Muscle of leg (tissue), 3 donors: ENCODE measurements at regions not wholly inside any gene's neighbourhood (a gene's known extent, or its start where the extent isn't known, plus 50 kb on each side); places are given as distances from the start of the nearest gene placed in this dataset.

ENCODE experiments used
- DNase-seq: peaks from one replicate; pipeline ENCODE4 v3.0.0; 2013
- H3K27ac ChIP-seq: one replicate; pipeline ENCODE4 v1.5.1; 2013; ENCODE audit warnings: mild to moderate bottlenecking, low read length, control low read depth
- H3K27me3 ChIP-seq: one replicate; pipeline ENCODE4 v1.6.1; 2013; ENCODE audit warnings: low read length; ENCODE audit not compliant: control insufficient read depth, insufficient read depth
- H3K36me3 ChIP-seq: one replicate; pipeline ENCODE4 v1.6.1; 2013; ENCODE audit warnings: low read length; ENCODE audit not compliant: control insufficient read depth, insufficient read depth
- H3K4me1 ChIP-seq: one replicate; pipeline ENCODE4 v1.6.1; 2013; ENCODE audit warnings: low read length; ENCODE audit not compliant: control insufficient read depth, insufficient read depth
- H3K4me3 ChIP-seq: one replicate; pipeline ENCODE4 v1.5.1; 2013; ENCODE audit warnings: low read length, control low read depth
- H3K9me3 ChIP-seq: replicated peaks from 2 replicates; pipeline ENCODE4 v1.6.1; 2013; ENCODE audit warnings: low read depth, low read length; ENCODE audit not compliant: control insufficient read depth
- WGBS: methylation state at CpG from one replicate; pipeline ENCODE4 v1.1.5; 2013; ENCODE audit warnings: missing lambda C conversion rate; ENCODE audit not compliant: insufficient coverage; 5-methylcytosine and 5-hydroxymethylcytosine counted together

DNA sequence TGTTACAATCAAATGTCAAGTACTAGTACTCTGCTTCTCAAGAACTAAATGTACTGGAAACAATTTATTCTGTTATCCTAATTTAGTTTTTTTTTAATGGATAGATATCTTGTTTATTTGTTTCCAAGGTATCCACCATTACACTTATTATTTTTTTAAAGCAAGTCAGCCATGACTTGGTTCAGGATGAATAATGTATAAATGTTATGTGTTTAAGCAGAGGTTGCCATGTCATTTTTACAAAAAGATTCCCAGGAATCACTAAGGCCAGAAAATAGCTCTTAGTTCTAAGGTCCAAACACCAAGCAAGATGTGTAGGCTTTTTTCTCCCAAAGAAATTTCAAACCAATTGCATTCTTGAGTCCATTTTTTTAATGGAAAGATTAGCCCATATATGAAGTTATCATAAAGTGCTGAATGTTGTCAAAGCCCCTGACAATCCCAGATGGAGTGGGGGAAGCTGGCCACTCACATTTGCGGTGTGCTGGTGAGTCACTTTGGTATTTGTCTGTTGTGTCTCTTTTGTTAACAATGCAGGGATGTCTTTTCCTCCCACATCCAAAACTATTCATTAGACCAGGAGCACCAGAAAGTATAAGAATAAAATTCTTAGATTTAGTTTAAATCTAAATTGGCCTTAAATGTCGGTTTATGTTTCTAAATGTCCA is 158.9 kb downstream of the COL6A3 start:
- Histone ChIP-seq H3K27me3 (no peaks in the 10 kb centered on the region), H3K4me3 (no peak overlapping the region), H3K4me1 (peaks cover 21% of the 10 kb centered on the region), H3K27ac (no peak overlapping the region), H3K36me3 (no peaks in the 10 kb centered on the region), H3K9me3 (no peaks in the 10 kb centered on the region)
- no CpG with 5 or more reads among the region's 2 CpGs for WGBS
- peak; percentile 29 for DNase-seq

DNA sequence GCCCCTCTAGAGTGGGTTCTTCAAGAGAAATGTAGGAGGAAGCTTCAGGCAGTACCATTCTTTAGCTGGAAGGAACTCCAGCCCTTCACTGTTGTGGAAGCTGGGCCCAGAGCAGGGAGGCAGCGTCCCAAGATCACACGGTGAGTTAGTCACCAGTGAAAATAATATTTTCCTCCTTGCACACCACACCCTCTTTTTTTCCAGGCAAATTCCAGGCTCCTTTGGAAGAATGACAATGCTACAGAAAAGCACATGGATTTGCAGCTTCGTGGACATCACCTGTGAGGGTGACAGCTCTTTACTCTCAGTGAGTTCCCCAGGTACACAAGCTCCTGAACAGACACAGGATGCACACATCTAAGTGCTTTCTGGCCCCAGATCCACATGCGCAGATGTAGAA is 157.1 kb downstream of the COL6A3 start:
- Histone ChIP-seq H3K4me1 (peaks cover 21% of the 10 kb centered on the region), H3K27ac (peak overlapping the region; percentile 78), H3K27me3 (no peaks in the 10 kb centered on the region), H3K36me3 (no peaks in the 10 kb centered on the region), H3K9me3 (no peaks in the 10 kb centered on the region), H3K4me3 (no peak overlapping the region)
- WGBS, result no CpG with 5 or more reads among the region's 4 CpGs
- DNase-seq, result peak; percentile 91

DNA sequence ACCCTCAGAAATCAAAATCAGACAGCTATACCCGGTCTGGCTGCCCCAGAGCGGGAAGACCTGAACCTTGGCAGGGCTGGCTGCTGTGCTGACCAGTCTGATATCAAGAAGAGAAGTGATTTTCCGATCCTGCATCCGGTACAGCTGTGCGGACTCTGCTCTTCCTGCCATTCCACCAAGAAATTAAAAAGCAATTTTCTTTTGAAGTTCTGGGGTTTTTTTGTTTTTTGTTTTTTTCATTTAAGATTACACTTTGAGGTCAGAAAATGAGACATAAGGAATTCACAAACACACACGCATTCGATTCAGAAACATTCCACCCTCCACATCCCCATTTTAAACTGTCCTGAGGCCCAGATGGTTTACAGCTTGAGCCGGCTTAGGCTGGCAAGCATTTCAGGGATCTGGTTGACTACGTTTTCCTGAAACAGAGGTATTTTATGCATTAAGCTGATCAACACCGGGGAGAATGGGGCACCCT is 156.5 kb downstream of the COL6A3 start:
- no peaks in the 10 kb centered on the region for H3K9me3 ChIP-seq
- WGBS, result 8% methylated on average over 2 of the region's 10 CpGs
- H3K27ac ChIP-seq, result peak overlapping the region; percentile 78
- H3K4me1 ChIP-seq, result peaks cover 21% of the 10 kb centered on the region
- no peaks in the 10 kb centered on the region for H3K36me3 ChIP-seq
- no peak overlapping the region for H3K4me3 ChIP-seq
- no peaks in the 10 kb centered on the region for H3K27me3 ChIP-seq
- peak; percentile 85 for DNase-seq

DNA sequence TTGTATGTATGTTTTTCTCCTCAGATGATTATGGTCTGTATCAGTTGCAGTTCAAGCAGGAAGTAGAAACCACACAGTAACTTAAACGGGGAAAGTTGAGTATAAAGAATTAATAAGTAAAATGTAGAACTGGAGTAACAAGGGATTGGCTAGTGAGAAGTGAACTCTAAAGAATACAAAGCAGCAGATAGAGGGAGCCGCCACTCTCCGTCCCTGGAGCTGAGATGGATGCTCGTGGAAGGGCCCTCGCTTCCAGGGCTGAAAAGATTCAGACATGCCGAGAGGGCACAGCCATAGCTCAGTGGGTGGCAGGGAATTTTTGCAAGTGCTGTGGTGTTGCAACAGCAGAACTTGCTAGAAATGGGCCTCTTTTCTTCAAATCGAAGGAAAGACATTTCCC is 155.8 kb downstream of the COL6A3 start:
- peak; percentile 51 for DNase-seq
- H3K9me3 ChIP-seq, result no peaks in the 10 kb centered on the region
- peak overlapping the region; percentile 78 for H3K27ac ChIP-seq
- H3K27me3 ChIP-seq, result no peaks in the 10 kb centered on the region
- H3K4me1 ChIP-seq, result peaks cover 21% of the 10 kb centered on the region
- H3K4me3 ChIP-seq, result no peak overlapping the region
- 46% methylated on average over 4 of the region's 7 CpGs for WGBS
- no peaks in the 10 kb centered on the region for H3K36me3 ChIP-seq

DNA sequence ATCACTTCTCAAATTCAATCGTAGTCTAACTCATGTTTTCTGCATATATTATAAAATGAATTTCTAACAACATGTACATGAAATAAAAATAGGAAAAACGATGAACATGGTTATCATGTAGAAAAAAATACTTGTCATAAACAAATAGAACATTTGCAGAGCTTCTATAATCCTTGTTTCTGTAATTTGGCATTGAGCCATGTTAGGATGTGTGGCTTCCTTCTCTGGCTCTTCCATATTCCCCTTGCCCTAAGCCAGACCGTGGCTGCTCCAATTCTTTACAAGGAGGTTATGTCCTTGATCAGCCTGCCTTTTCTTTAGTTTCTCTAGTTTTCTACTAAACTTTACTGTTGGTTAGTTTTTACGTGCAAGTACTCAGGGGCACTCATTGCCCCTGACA is 155.3 kb downstream of the COL6A3 start:
- WGBS, result no CpG with 5 or more reads among the region's 4 CpGs

DNA sequence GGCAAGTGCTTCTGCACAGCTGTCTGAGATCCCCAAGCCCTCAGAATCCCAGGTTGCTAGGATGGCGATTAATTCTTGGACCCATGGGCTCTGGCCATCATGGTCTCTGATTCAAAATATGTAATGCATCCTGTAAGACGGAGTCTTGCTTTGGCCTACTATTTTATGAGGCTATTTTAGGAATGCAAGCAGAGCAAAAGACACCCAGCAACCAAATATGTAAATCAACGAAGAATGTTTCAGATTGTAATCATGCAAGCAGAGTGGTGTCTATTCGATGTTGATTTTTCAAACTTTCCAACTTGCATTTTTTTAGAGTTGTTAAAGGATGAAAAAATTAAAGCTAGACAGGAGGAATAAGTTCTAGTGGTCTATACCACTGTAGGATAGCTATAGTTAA is 154.8 kb downstream of the COL6A3 start:
- 80% methylated on average over 1 of the region's 4 CpGs for WGBS
- H3K27ac ChIP-seq, result no peak overlapping the region
- no peaks in the 10 kb centered on the region for H3K9me3 ChIP-seq
- H3K27me3 ChIP-seq, result no peaks in the 10 kb centered on the region
- H3K4me1 ChIP-seq, result peaks cover 18% of the 10 kb centered on the region
- no peak overlapping the region for H3K4me3 ChIP-seq
- H3K36me3 ChIP-seq, result no peaks in the 10 kb centered on the region
- DNase-seq, result no peak

More for the DNA sequence above, 155.3 kb downstream of the COL6A3 start:
- H3K4me3 ChIP-seq, result no peak overlapping the region
- no peaks in the 10 kb centered on the region for H3K36me3 ChIP-seq
- DNase-seq, result no peak
- H3K9me3 ChIP-seq, result no peaks in the 10 kb centered on the region
- H3K27ac ChIP-seq, result peak overlapping the region; percentile 78
- H3K4me1 ChIP-seq, result peaks cover 18% of the 10 kb centered on the region
- no peaks in the 10 kb centered on the region for H3K27me3 ChIP-seq

DNA sequence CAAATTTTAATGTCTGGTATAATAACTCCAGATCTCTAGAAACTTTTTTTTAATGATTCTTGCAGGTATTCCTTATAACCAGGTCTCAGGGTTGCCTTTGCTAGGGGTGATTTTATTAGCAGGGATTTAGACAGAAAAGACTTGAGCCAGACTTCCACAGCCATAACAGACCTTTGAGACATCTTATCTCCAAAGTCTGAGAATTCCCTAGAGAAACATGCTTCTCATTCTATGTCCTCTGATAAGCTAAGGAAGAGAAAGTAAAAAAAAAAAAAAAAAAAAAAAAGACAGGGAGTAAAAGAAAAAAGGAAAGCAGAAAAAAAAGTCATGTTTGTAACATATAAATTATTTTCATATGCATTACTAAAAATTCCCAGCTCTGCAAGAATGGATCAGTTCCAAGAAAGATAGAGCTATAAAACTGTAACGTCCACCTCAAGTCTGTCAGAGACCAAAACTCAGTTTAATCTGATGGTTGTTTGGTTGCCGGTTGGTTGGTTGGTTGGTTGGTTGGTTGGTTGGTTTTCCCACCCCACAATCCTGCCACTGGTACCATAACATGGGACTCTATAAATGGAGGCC is 153.8 kb downstream of the COL6A3 start:
- Histone ChIP-seq H3K27me3 (no peaks in the 10 kb centered on the region), H3K36me3 (no peaks in the 10 kb centered on the region), H3K9me3 (no peaks in the 10 kb centered on the region), H3K27ac (no peak overlapping the region), H3K4me3 (no peak overlapping the region), H3K4me1 (peaks cover 18% of the 10 kb centered on the region)
- peak; percentile 53 for DNase-seq
- no CpG with 5 or more reads among the region's 2 CpGs for WGBS

DNA sequence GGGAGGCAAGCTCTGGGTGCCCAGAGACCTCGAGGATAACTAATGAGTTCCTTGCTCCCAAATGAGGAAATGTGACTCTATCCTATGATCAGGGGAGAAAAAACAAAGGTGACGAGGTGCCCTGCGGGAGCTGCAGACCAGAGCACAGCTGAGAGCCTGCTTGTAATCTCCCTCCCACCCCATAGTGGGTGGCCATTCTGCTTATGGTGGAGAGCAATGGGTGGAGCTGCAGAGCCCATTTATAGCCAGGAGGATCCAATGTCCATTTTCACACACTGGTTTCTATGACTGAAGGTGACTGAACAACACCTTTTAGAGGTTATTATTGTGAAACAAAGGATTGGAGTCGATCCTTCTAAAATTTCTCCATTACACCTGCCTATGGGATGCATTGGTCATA is 153.3 kb downstream of the COL6A3 start:
- Histone ChIP-seq H3K4me1 (peaks cover 18% of the 10 kb centered on the region), H3K27me3 (no peaks in the 10 kb centered on the region), H3K9me3 (no peaks in the 10 kb centered on the region), H3K27ac (no peak overlapping the region), H3K4me3 (no peak overlapping the region), H3K36me3 (no peaks in the 10 kb centered on the region)
- 67% methylated on average over 1 of the region's 4 CpGs for WGBS
- DNase-seq, result no peak

DNA sequence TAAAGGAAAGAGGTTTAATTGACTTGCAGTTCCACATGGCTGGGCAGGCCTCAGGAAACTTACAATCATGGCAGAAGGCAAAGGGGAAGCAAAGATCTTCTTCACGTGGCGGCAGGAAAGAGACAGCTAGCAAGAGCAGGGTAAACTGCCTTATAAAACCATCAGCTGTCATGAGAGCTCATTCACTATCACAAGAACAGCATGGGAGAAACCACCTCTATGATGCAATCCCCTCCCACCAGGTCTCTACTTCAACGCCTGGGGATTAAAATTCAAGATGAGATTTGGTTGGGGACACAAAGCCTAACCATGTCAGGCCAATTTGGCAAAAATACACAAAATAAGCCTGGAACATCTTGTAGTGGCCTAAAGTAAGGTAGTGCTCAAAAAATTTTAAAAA is 152.6 kb downstream of the COL6A3 start:
- 100% methylated on average over 2 of the region's 3 CpGs for WGBS
- H3K27ac ChIP-seq, result no peak overlapping the region
- no peaks in the 10 kb centered on the region for H3K36me3 ChIP-seq

DNA sequence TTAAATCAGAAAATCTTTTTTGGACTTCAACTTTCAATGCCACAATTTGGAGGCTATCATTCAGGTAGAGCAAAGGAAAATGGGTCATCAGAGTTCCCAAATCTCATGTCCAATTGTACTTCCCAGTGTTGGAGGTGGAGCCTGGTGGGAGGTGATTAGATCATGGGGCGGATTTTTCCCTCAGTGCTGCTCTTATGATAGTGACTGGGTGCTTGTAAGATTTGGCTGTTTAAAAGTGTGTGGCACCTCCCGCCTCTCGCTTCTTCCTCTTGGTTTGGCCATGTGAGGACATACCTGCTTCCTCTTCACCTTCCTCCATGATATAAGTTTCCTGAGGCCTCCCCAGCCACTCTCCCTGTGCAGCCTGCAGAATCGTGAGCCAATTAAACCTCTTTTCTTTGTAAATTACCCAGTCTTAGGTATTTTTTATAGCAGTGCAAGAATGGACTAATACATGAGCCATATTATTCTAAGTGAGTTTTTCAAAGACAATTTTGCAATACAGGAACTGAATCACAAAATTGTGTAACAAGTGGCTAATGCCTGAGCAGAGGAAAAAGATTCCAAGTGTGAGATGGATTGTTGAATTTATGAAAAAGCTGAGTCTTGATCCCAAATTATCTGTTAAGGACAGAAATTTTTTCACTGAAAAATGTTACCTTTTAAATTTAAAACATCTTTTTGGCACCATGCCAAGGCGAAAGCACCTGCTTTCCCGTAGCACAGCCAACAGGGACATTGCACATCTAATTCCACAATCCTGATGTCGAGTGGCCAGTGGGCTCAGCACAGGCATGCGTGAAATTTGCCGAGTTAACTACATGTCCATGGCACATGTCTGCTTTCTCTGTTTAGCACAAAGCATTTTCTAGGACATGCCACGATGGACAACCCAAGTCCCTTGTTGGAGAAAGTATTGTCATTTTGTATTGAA is 150.9 kb downstream of the COL6A3 start:
- Histone ChIP-seq H3K36me3 (no peaks in the 10 kb centered on the region), H3K27ac (no peak overlapping the region), H3K9me3 (no peaks in the 10 kb centered on the region), H3K27me3 (no peaks in the 10 kb centered on the region), H3K4me1 (peaks cover 8% of the 10 kb centered on the region), H3K4me3 (no peak overlapping the region)
- DNase-seq, result no peak
- 40% methylated on average over 5 of the region's 10 CpGs for WGBS

More for the DNA sequence above, 152.6 kb downstream of the COL6A3 start:
- no peak overlapping the region for H3K4me3 ChIP-seq
- H3K9me3 ChIP-seq, result no peaks in the 10 kb centered on the region
- no peak for DNase-seq
- peaks cover 18% of the 10 kb centered on the region for H3K4me1 ChIP-seq
- no peaks in the 10 kb centered on the region for H3K27me3 ChIP-seq
